H9 (cell line): ENCODE measurements at regions not wholly inside any gene's neighbourhood (a gene's known extent, or its start where the extent isn't known, plus 50 kb on each side); places are given as distances from the start of the nearest gene placed in this dataset.

Source experiments
- DNase-seq: peaks from one replicate; pipeline ENCODE4 v3.0.0-alpha.2; 2017
- H2AFZ ChIP-seq: one replicate; pipeline ENCODE4 v1.6.1; 2013; ENCODE audit warnings: mild to moderate bottlenecking, low read length, control low read depth, moderate library complexity
- H2AK5ac ChIP-seq: 2 replicates; pipeline ENCODE4 v1.6.1; 2013; ENCODE audit warnings: low read length, control low read depth, mixed read lengths; ENCODE audit not compliant: insufficient read length
- H2BK120ac ChIP-seq: one replicate; pipeline ENCODE4 v1.6.1; 2013; ENCODE audit warnings: low read depth, mild to moderate bottlenecking, low read length, control low read depth, inconsistent platforms; ENCODE audit not compliant: poor library complexity, severe bottlenecking
- H2BK12ac ChIP-seq: 2 replicates; pipeline ENCODE4 v1.6.1; 2013; ENCODE audit warnings: low read length, control low read depth, mixed read lengths, low read depth; ENCODE audit not compliant: insufficient read length
- H2BK15ac ChIP-seq: 2 replicates; pipeline ENCODE4 v1.6.1; 2013; ENCODE audit warnings: low read depth, low read length, control low read depth
- H2BK20ac ChIP-seq: one replicate; pipeline ENCODE4 v1.6.1; 2013; ENCODE audit warnings: low read depth, mild to moderate bottlenecking, low read length, control low read depth, inconsistent platforms; ENCODE audit not compliant: poor library complexity, severe bottlenecking
- H2BK5ac ChIP-seq: 2 replicates; pipeline ENCODE4 v1.6.1; 2013; ENCODE audit warnings: low read length, control low read depth, mixed read lengths; ENCODE audit not compliant: insufficient read length
- H3K14ac ChIP-seq: 2 replicates; pipeline ENCODE4 v1.6.1; 2013; ENCODE audit warnings: low read length, control low read depth; ENCODE audit not compliant: insufficient read depth
- H3K18ac ChIP-seq: 2 replicates; pipeline ENCODE4 v1.6.1; 2013; ENCODE audit warnings: low read depth, mild to moderate bottlenecking, mixed read lengths, low read length, control low read depth; ENCODE audit not compliant: insufficient read length
- H3K23ac ChIP-seq: 2 replicates; pipeline ENCODE4 v1.6.1; 2013; ENCODE audit warnings: low read length, control low read depth, mixed read lengths, low read depth; ENCODE audit not compliant: insufficient read length
- H3K23me2 ChIP-seq: 2 replicates; pipeline ENCODE4 v1.6.1; 2013; ENCODE audit warnings: low read depth, mild to moderate bottlenecking, mixed read lengths, low read length, control low read depth; ENCODE audit not compliant: insufficient read length, poor library complexity, severe bottlenecking
- H3K27ac ChIP-seq: 2 replicates; pipeline ENCODE4 v1.5.1; 2013; ENCODE audit warnings: low read length, control low read depth, mixed read lengths, low read depth; ENCODE audit not compliant: insufficient read length
- H3K27me3 ChIP-seq: 2 replicates; pipeline ENCODE4 v1.6.1; 2013; ENCODE audit warnings: low read length, control low read depth, inconsistent platforms; ENCODE audit not compliant: insufficient read depth
- H3K4ac ChIP-seq: 2 replicates; pipeline ENCODE4 v1.6.1; 2013; ENCODE audit warnings: low read depth, mild to moderate bottlenecking, control low read depth, inconsistent platforms, low read length, moderate library complexity
- H3K4me1 ChIP-seq: 2 replicates; pipeline ENCODE4 v1.6.1; 2013; ENCODE audit warnings: low read length, control low read depth, inconsistent platforms; ENCODE audit not compliant: insufficient read depth
- H3K4me2 ChIP-seq: 2 replicates; pipeline ENCODE4 v1.6.1; 2013; ENCODE audit warnings: low read length, control low read depth, mixed read lengths; ENCODE audit not compliant: insufficient read length, insufficient read depth
- H3K56ac ChIP-seq: 2 replicates; pipeline ENCODE4 v1.6.1; 2013; ENCODE audit warnings: low read depth, mild to moderate bottlenecking, mixed read lengths, low read length, control low read depth; ENCODE audit not compliant: insufficient read length
- H3K79me1 ChIP-seq: 2 replicates; pipeline ENCODE4 v1.6.1; 2013; ENCODE audit warnings: low read depth, mild to moderate bottlenecking, moderate library complexity, low read length, control low read depth, inconsistent platforms; ENCODE audit not compliant: insufficient read depth, poor library complexity, severe bottlenecking
- H3K79me2 ChIP-seq: 2 replicates; pipeline ENCODE4 v1.6.1; 2013; ENCODE audit warnings: low read length, control low read depth, inconsistent platforms; ENCODE audit not compliant: insufficient read depth
- H3K9ac ChIP-seq: 2 replicates; pipeline ENCODE4 v1.6.1; 2013; ENCODE audit warnings: low read length, control low read depth, mixed read lengths; ENCODE audit not compliant: insufficient read length; ENCODE audit errors: extremely low read depth
- H3K9me3 ChIP-seq: one replicate; pipeline ENCODE4 v1.6.1; 2013; ENCODE audit warnings: low read depth, low read length, inconsistent platforms; ENCODE audit not compliant: control insufficient read depth
- H3T11ph ChIP-seq: one replicate; pipeline ENCODE4 v1.6.1; 2013; ENCODE audit warnings: mild to moderate bottlenecking, low read length, control low read depth, inconsistent platforms
- H4K20me1 ChIP-seq: one replicate; pipeline ENCODE4 v1.6.1; 2013; ENCODE audit not compliant: control insufficient read depth, insufficient read length, insufficient read depth
- H4K5ac ChIP-seq: 2 replicates; pipeline ENCODE4 v1.6.1; 2013; ENCODE audit warnings: low read depth, mild to moderate bottlenecking, mixed read lengths, low read length, control low read depth; ENCODE audit not compliant: insufficient read length
- H4K8ac ChIP-seq: replicated peaks from 2 replicates; pipeline ENCODE4 v1.6.1; 2013; ENCODE audit warnings: low read length, control low read depth, mixed read lengths, low read depth; ENCODE audit not compliant: insufficient read length
- H4K91ac ChIP-seq: 2 replicates; pipeline ENCODE4 v1.6.1; 2013; ENCODE audit warnings: low read depth, mild to moderate bottlenecking, moderate library complexity, mixed read lengths, low read length, control low read depth; ENCODE audit not compliant: insufficient read length
- H3K27ac Mint-ChIP-seq, 3 experiments: 2 replicates in 2 of 3; 3 replicates in 1 of 3; pipeline ENCODE4 v1.8.0; 2020 to 2021; ENCODE audit warnings: mixed read lengths in 3 of 3, mild to moderate bottlenecking in 1 of 3, moderate library complexity in 1 of 3
- H3K27me3 Mint-ChIP-seq: 2 replicates; pipeline ENCODE4 v1.8.0; 2021; ENCODE audit warnings: low read depth, mild to moderate bottlenecking, moderate library complexity, mixed read lengths
- H3K36me3 Mint-ChIP-seq, 3 experiments: 2 replicates in 2 of 3; 3 replicates in 1 of 3; pipeline ENCODE4 v1.8.0; 2020 to 2021; ENCODE audit warnings: low read depth in 3 of 3, mixed read lengths in 3 of 3; ENCODE audit not compliant: insufficient read depth in 1 of 3
- H3K4me1 Mint-ChIP-seq, 2 experiments: 2 replicates each; pipeline ENCODE4 v1.8.0; 2020; ENCODE audit warnings: mixed read lengths in 2 of 2
- H3K4me3 Mint-ChIP-seq, 2 experiments: 2 replicates in 1 of 2; 3 replicates in 1 of 2; pipeline ENCODE4 v1.8.0; 2020 to 2021; ENCODE audit warnings: mild to moderate bottlenecking in 2 of 2, mixed read lengths in 2 of 2, moderate library complexity in 1 of 2
- H3K9me3 Mint-ChIP-seq, 2 experiments: 2 replicates in 1 of 2; 3 replicates in 1 of 2; pipeline ENCODE4 v1.8.0; 2020; ENCODE audit warnings: mild to moderate bottlenecking in 2 of 2, mixed read lengths in 2 of 2, moderate library complexity in 1 of 2
- CTCF ChIP-seq: fragments of 200-600 bp; sonication (generic); conservative IDR thresholded peaks from 3 replicates; pipeline ENCODE4 v1.8.0; 2021; ENCODE audit warnings: antibody characterized with exemption, mild to moderate bottlenecking

- Histone ChIP-seq H4K91ac (no peak overlapping the region), H3K4me1 (no peaks in the 10 kb centered on the region), H3K9me3 (no peaks in the 10 kb centered on the region), H4K8ac (no peak overlapping the region), H2AFZ (no peak overlapping the region), H3K9ac (no peak overlapping the region), H2AK5ac (no peak overlapping the region), H2BK15ac (no peak overlapping the region), H3K27ac (no peak overlapping the region), H3K4ac (no peak overlapping the region), H3K79me1 (no peaks in the 10 kb centered on the region), H3K4me2 (no peak overlapping the region), H3K23ac (no peak overlapping the region), H3K79me2 (no peaks in the 10 kb centered on the region), H4K20me1 (no peaks in the 10 kb centered on the region), H3K23me2 (no peaks in the 10 kb centered on the region), H3K56ac (no peak overlapping the region), H2BK20ac (no peak overlapping the region), H3K27me3 (no peaks in the 10 kb centered on the region), H3K14ac (no peak overlapping the region), H3K18ac (no peak overlapping the region), H2BK120ac (no peak overlapping the region), H2BK5ac (no peak overlapping the region), H3T11ph (no peak overlapping the region), H4K5ac (no peak overlapping the region), H2BK12ac (no peak overlapping the region)
- DNase-seq: no peak
- Mint-ChIP-seq H3K4me3 (no peak overlapping the region), H3K36me3 (no peaks in the 10 kb centered on the region), H3K9me3 (no peaks in the 10 kb centered on the region), H3K4me1 (peaks cover 4 to 15% of the 10 kb centered on the region in 2 experiments), H3K27me3 (no peaks in the 10 kb centered on the region; the same call in 1 of the 2 replicates), H3K27ac (no peak overlapping the region; a peak in 1 of 7 replicates)
- peak; percentile 43; the same call in 2 of the 3 replicates for TF ChIP-seq CTCF
Observed at GRCh38 chr3:64895991-64896895, 208.4 kb upstream of the ADAMTS9 start.
